NCI-H1436 (cell line): ENCODE measurements at regions not wholly inside any gene's neighbourhood (a gene's known extent, or its start where the extent isn't known, plus 50 kb on each side); places are given as distances from the start of the nearest gene placed in this dataset.

Experiments
- DNase-seq: peaks from one replicate; lab custom pipeline; 2025; lab: John Stamatoyannopoulos, UW

DNA sequence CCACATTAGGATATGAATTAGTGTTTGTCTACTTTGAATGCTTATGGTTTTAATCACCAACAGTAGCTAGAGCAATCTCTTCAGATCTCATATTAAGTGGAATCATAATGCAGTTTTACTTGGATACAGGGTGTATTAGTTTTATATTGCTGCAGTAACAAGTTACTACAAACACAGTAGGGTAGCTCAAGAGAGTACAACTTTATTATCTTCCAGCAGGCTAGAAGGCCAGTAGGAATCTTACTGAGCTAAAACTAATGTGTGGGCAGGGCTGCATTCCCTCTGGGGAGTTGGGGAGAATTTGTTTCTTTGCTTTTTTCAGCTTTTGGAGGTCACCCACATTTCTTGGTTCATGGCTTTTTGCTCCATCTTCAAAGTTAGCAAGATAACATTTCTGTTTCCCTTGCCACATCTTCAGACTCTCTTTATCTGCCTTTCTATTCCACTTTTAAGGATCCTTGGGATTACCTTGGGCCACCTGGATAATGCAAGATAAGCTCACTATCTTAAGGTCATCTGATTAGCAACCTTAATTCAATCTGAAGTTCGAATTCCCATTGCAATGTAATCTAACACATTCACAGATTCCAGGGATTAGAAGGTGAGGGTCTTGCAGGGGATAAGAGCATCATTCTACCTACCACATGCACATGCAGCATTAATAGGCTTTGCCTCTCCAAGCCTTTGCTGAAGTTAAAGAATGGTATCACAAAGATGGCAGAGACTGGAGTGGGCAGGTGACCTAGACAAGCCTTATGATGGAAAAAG lies 134.1 kb upstream of the SLC10A2 start:
- DNase-seq: no peak

DNA sequence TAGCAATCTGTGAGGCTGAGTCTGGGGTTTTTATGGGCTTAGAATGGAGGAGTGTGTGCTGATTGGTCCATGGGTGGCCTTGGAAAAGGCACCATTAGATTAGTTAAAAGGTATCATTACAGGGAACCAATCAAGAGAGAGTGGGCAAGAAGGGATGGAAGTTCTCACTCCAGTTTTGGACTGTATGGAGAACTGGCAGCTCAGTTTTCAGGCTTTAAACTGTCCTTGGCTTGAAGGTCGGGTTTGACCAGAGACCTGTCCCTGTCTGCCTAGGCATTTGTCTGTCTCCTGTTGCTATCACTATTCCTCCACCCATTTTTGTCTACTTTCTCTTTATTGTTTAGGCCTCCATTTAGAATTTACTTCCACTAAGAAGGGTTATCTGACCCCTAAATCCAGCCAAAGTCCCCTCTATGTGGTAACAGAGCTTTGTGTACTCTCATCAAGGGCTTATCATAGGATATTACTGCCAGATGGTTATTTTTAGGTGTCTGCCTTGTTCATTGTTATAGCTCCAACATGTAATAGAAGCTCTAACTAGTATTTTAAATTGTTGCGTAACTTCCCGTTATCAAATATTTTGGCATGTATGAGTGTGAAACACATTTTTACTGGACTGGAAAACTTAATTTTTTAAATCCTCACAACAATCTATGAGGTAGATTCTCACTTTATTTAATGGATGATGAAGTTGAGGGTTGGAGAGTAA lies 133.3 kb upstream of the SLC10A2 start:
- no peak for DNase-seq

- no peak for DNase-seq
Observed at GRCh38 chr13:103196356-103196755, 130.1 kb upstream of the SLC10A2 start.

DNA sequence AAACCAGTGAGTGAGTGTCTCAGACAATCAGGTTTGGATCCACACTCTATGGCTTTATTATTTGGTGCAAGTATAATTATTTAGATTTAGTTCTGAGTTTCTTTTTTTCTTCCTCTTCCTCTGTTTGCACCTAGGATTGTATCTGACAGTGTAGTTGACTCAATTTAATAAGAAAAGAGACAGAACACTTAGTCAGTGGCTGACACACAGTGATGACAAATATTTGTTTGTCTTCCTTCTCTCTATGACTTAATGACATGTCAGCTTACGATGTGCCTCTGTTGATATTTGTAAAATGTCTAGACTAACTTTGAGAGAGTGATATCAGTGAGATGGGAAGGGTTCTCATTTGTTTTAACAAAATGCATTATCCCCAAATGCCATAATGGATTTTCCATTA lies 129.5 kb upstream of the SLC10A2 start:
- DNase-seq: no peak

- DNase-seq: no peak
Observed at GRCh38 chr13:103194871-103195270, 128.7 kb upstream of the SLC10A2 start.

GRCh38 chr13:103192511-103193135 lies 126.4 kb upstream of the SLC10A2 start:
- DNase-seq: no peak

DNA sequence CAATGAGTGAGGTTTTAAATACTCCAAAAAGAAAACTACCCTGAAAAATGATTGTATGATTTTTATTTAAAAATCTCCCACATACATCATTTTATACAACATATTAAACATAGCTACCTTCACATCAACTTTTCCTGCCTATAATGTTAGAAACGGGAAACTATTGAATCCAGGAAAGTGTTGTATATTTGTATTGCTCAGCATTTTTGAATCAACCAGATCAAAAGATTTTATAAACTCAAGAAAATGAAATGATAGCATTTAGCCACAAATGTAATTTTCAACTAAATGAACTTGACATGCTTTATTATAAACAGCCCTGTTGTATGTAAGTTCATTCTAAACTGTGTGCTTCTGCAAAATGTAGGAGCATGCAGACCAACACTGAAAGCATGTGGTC lies 124.6 kb upstream of the SLC10A2 start:
- no peak for DNase-seq

- DNase-seq: peak; percentile 35
Observed at GRCh38 chr13:103188713-103189326, 122.6 kb upstream of the SLC10A2 start.

GRCh38 chr13:103187721-103188156 lies 121.5 kb upstream of the SLC10A2 start:
- DNase-seq: no peak

- no peak for DNase-seq
Observed at GRCh38 chr13:103184413-103184812, 118.2 kb upstream of the SLC10A2 start.

- DNase-seq: no peak
Observed at GRCh38 chr13:103178986-103179943, 113.0 kb upstream of the SLC10A2 start.

DNA sequence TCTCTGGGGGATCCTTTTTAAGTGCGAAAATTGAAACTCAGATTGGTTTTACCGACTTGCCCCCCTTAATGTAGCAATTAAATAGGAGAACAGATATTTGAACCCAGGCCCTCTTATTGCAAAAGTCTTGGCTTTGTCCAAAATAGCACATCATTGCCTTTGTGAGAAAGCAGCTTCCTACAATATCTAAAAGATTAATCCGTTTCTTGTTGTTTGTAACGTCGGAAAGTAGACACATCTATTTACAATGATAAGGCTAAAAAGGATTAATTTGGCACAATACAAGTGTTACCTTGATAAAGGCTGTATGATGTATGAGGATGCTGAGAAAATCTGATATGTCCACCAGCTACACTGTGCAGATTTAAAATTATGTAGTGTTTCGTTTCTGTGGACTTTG lies 108.7 kb upstream of the SLC10A2 start:
- DNase-seq: no peak

DNA sequence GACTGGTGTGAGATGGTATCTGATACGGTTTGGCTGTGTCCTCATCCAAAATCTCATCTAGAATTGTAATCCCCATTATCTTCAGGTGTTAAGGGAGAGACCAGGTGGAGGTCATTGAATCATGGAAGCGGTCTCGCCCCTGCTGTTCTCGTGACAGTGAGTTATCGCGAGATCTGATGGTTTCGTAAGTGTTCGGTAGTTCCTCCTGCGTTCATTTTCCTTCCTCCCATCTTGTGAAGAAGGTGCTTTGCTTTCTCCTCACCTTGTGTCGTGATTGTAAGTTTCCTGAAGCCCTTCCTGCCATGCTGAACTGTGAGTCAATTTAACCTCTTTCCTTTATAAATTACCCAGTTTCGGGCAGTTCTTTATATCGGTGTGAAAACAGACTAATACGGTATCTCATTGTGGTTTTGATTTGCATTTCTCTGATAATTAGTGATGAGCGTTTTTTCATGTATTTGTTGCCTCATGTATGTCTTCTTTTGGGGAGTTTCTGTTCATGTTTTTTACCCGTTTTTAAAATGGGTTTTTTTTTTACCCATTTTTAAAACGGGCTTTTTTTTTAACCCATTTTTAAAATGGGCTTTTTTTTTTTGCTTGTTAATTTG lies 102.8 kb upstream of the SLC10A2 start:
- no peak for DNase-seq

DNA sequence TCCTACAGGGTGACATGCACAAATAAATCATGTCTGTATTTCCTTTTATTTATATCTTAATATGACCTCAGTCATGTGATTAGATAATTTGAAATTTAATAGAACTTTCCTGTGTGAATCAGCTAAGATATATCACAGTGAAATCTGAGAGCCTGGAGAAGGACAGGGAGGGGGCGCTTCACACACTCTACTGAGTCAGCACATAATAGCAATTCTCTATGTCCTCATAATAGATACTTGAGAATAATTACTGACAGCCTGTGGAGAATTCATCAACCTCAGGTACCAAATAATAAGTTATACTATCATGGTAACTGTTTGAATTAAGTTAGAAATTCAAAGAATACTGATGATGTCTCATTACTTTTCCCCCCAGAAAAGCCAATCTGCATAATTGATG lies 98.0 kb upstream of the SLC10A2 start:
- peak; percentile 18 for DNase-seq

DNA sequence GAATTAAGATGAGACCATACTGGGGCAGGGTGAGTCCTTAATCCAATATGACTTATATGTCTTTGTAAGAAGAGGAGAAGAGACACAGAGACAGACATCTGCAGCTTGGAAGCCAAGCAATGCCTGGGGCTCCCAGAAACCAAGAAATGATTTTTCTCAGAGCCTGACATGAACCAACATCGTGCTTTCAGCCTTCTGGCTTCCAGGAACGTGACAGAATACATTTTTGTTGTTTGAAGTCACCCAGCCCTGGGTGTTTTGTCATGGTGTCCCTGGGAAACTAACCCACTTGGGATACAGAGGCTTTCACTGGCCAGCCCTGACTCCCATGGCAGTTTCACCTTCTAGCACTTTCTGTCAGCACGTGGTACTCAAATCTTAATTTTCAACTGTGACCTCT lies 95.3 kb upstream of the SLC10A2 start:
- no peak for DNase-seq

- DNase-seq: no peak
Observed at GRCh38 chr13:103157434-103158145, 91.4 kb upstream of the SLC10A2 start.

DNA sequence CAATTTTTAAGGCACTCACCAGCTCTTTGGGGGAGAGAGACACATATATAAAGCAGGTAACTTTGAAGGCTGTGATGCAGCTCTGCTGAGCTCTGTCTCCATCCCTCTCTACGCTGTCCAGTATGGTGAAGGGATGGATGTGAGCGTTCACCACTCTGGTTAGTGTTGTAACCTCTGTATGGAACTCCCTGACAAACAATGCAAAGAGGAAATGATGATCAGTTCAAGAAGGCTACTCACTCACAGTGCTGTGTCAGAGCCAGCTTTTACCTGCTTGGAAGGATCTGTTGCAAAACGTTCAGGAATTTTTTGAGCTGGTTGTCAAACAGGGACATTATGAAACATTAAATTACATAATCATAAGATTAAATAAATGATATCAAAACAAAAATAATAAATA lies 90.8 kb upstream of the SLC10A2 start:
- DNase-seq: no peak

GRCh38 chr13:103156346-103156998 lies 90.3 kb upstream of the SLC10A2 start:
- DNase-seq: no peak

DNA sequence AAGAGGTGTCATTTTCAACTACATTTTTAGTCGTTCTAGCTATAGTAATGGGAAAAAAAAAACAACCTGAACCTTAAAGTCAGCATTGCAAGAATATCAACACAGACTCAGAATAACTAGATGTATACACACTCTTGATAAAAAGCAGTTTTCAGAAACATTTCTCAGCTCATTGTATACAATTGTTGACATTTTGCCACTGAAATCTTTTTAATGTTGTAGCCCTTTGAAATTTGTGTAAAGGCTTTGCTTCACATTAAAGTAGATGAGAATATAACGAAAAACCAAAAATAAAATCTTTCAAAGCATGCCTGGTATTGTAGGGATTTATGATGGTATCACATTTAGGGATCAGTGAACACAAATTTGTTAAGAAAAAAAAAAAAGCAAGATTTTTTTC lies 87.2 kb upstream of the SLC10A2 start:
- DNase-seq: no peak

GRCh38 chr13:103147961-103148360 lies 81.7 kb upstream of the SLC10A2 start:
- no peak for DNase-seq
